ENCODE measurements at regions not wholly inside any gene's neighbourhood (a gene's known extent, or its start where the extent isn't known, plus 50 kb on each side); places are given as distances from the start of the nearest gene placed in this dataset.

- TF ChIP-seq CTCF (IDR thresholded peaks at IDR 0.05; ENCODE audit: low read depth, low read length, missing control alignments), result no peak
- H3K4me3 ChIP-seq (ENCODE audit: low read depth, low read length), result no peak overlapping the region
- DNase-seq (ENCODE audit: low read depth), result no peak
Measured at GRCh38 chr3:16124636-16125035, 49.8 kb upstream of the GALNT15 start.

Measured in GM12864 (cell line).